H9 (cell line): ENCODE measurements at regions not wholly inside any gene's neighbourhood (a gene's known extent, or its start where the extent isn't known, plus 50 kb on each side); places are given as distances from the start of the nearest gene placed in this dataset.

Experiments used
- DNase-seq: peaks from one replicate; pipeline ENCODE4 v3.0.0-alpha.2; 2017
- H2AFZ ChIP-seq: one replicate; pipeline ENCODE4 v1.6.1; 2013; ENCODE audit warnings: mild to moderate bottlenecking, low read length, control low read depth, moderate library complexity
- H2AK5ac ChIP-seq: 2 replicates; pipeline ENCODE4 v1.6.1; 2013; ENCODE audit warnings: low read length, control low read depth, mixed read lengths; ENCODE audit not compliant: insufficient read length
- H2BK120ac ChIP-seq: one replicate; pipeline ENCODE4 v1.6.1; 2013; ENCODE audit warnings: low read depth, mild to moderate bottlenecking, low read length, control low read depth, inconsistent platforms; ENCODE audit not compliant: poor library complexity, severe bottlenecking
- H2BK12ac ChIP-seq: 2 replicates; pipeline ENCODE4 v1.6.1; 2013; ENCODE audit warnings: low read length, control low read depth, mixed read lengths, low read depth; ENCODE audit not compliant: insufficient read length
- H2BK15ac ChIP-seq: 2 replicates; pipeline ENCODE4 v1.6.1; 2013; ENCODE audit warnings: low read depth, low read length, control low read depth
- H2BK20ac ChIP-seq: one replicate; pipeline ENCODE4 v1.6.1; 2013; ENCODE audit warnings: low read depth, mild to moderate bottlenecking, low read length, control low read depth, inconsistent platforms; ENCODE audit not compliant: poor library complexity, severe bottlenecking
- H2BK5ac ChIP-seq: 2 replicates; pipeline ENCODE4 v1.6.1; 2013; ENCODE audit warnings: low read length, control low read depth, mixed read lengths; ENCODE audit not compliant: insufficient read length
- H3K14ac ChIP-seq: 2 replicates; pipeline ENCODE4 v1.6.1; 2013; ENCODE audit warnings: low read length, control low read depth; ENCODE audit not compliant: insufficient read depth
- H3K18ac ChIP-seq: 2 replicates; pipeline ENCODE4 v1.6.1; 2013; ENCODE audit warnings: low read depth, mild to moderate bottlenecking, mixed read lengths, low read length, control low read depth; ENCODE audit not compliant: insufficient read length
- H3K23ac ChIP-seq: 2 replicates; pipeline ENCODE4 v1.6.1; 2013; ENCODE audit warnings: low read length, control low read depth, mixed read lengths, low read depth; ENCODE audit not compliant: insufficient read length
- H3K23me2 ChIP-seq: 2 replicates; pipeline ENCODE4 v1.6.1; 2013; ENCODE audit warnings: low read depth, mild to moderate bottlenecking, mixed read lengths, low read length, control low read depth; ENCODE audit not compliant: insufficient read length, poor library complexity, severe bottlenecking
- H3K27ac ChIP-seq: 2 replicates; pipeline ENCODE4 v1.5.1; 2013; ENCODE audit warnings: low read length, control low read depth, mixed read lengths, low read depth; ENCODE audit not compliant: insufficient read length
- H3K27me3 ChIP-seq: 2 replicates; pipeline ENCODE4 v1.6.1; 2013; ENCODE audit warnings: low read length, control low read depth, inconsistent platforms; ENCODE audit not compliant: insufficient read depth
- H3K4ac ChIP-seq: 2 replicates; pipeline ENCODE4 v1.6.1; 2013; ENCODE audit warnings: low read depth, mild to moderate bottlenecking, control low read depth, inconsistent platforms, low read length, moderate library complexity
- H3K4me1 ChIP-seq: 2 replicates; pipeline ENCODE4 v1.6.1; 2013; ENCODE audit warnings: low read length, control low read depth, inconsistent platforms; ENCODE audit not compliant: insufficient read depth
- H3K4me2 ChIP-seq: 2 replicates; pipeline ENCODE4 v1.6.1; 2013; ENCODE audit warnings: low read length, control low read depth, mixed read lengths; ENCODE audit not compliant: insufficient read length, insufficient read depth
- H3K56ac ChIP-seq: 2 replicates; pipeline ENCODE4 v1.6.1; 2013; ENCODE audit warnings: low read depth, mild to moderate bottlenecking, mixed read lengths, low read length, control low read depth; ENCODE audit not compliant: insufficient read length
- H3K79me1 ChIP-seq: 2 replicates; pipeline ENCODE4 v1.6.1; 2013; ENCODE audit warnings: low read depth, mild to moderate bottlenecking, moderate library complexity, low read length, control low read depth, inconsistent platforms; ENCODE audit not compliant: insufficient read depth, poor library complexity, severe bottlenecking
- H3K79me2 ChIP-seq: 2 replicates; pipeline ENCODE4 v1.6.1; 2013; ENCODE audit warnings: low read length, control low read depth, inconsistent platforms; ENCODE audit not compliant: insufficient read depth
- H3K9ac ChIP-seq: 2 replicates; pipeline ENCODE4 v1.6.1; 2013; ENCODE audit warnings: low read length, control low read depth, mixed read lengths; ENCODE audit not compliant: insufficient read length; ENCODE audit errors: extremely low read depth
- H3K9me3 ChIP-seq: one replicate; pipeline ENCODE4 v1.6.1; 2013; ENCODE audit warnings: low read depth, low read length, inconsistent platforms; ENCODE audit not compliant: control insufficient read depth
- H3T11ph ChIP-seq: one replicate; pipeline ENCODE4 v1.6.1; 2013; ENCODE audit warnings: mild to moderate bottlenecking, low read length, control low read depth, inconsistent platforms
- H4K20me1 ChIP-seq: one replicate; pipeline ENCODE4 v1.6.1; 2013; ENCODE audit not compliant: control insufficient read depth, insufficient read length, insufficient read depth
- H4K5ac ChIP-seq: 2 replicates; pipeline ENCODE4 v1.6.1; 2013; ENCODE audit warnings: low read depth, mild to moderate bottlenecking, mixed read lengths, low read length, control low read depth; ENCODE audit not compliant: insufficient read length
- H4K8ac ChIP-seq: replicated peaks from 2 replicates; pipeline ENCODE4 v1.6.1; 2013; ENCODE audit warnings: low read length, control low read depth, mixed read lengths, low read depth; ENCODE audit not compliant: insufficient read length
- H4K91ac ChIP-seq: 2 replicates; pipeline ENCODE4 v1.6.1; 2013; ENCODE audit warnings: low read depth, mild to moderate bottlenecking, moderate library complexity, mixed read lengths, low read length, control low read depth; ENCODE audit not compliant: insufficient read length
- H3K27ac Mint-ChIP-seq, 3 experiments: 2 replicates in 2 of 3; 3 replicates in 1 of 3; pipeline ENCODE4 v1.8.0; 2020 to 2021; ENCODE audit warnings: mixed read lengths in 3 of 3, mild to moderate bottlenecking in 1 of 3, moderate library complexity in 1 of 3
- H3K27me3 Mint-ChIP-seq: 2 replicates; pipeline ENCODE4 v1.8.0; 2021; ENCODE audit warnings: low read depth, mild to moderate bottlenecking, moderate library complexity, mixed read lengths
- H3K36me3 Mint-ChIP-seq, 3 experiments: 2 replicates in 2 of 3; 3 replicates in 1 of 3; pipeline ENCODE4 v1.8.0; 2020 to 2021; ENCODE audit warnings: low read depth in 3 of 3, mixed read lengths in 3 of 3; ENCODE audit not compliant: insufficient read depth in 1 of 3
- H3K4me1 Mint-ChIP-seq, 2 experiments: 2 replicates each; pipeline ENCODE4 v1.8.0; 2020; ENCODE audit warnings: mixed read lengths in 2 of 2
- H3K4me3 Mint-ChIP-seq, 2 experiments: 2 replicates in 1 of 2; 3 replicates in 1 of 2; pipeline ENCODE4 v1.8.0; 2020 to 2021; ENCODE audit warnings: mild to moderate bottlenecking in 2 of 2, mixed read lengths in 2 of 2, moderate library complexity in 1 of 2
- H3K9me3 Mint-ChIP-seq, 2 experiments: 2 replicates in 1 of 2; 3 replicates in 1 of 2; pipeline ENCODE4 v1.8.0; 2020; ENCODE audit warnings: mild to moderate bottlenecking in 2 of 2, mixed read lengths in 2 of 2, moderate library complexity in 1 of 2
- CTCF ChIP-seq: fragments of 200-600 bp; sonication (generic); conservative IDR thresholded peaks from 3 replicates; pipeline ENCODE4 v1.8.0; 2021; ENCODE audit warnings: antibody characterized with exemption, mild to moderate bottlenecking
- WGBS: extraction: QIAGEN DNeasy Blood & Tissue Kit; methylation state at CpG from one replicate; pipeline ENCODE4 v1.1.7; 2013; ENCODE audit warnings: missing lambda C conversion rate, low lambda C conversion rate, mixed read lengths; ENCODE audit not compliant: insufficient read length; ENCODE audit errors: extremely low coverage; 5-methylcytosine and 5-hydroxymethylcytosine counted together

GRCh38 chr10:32120147-32120546, 63.9 kb upstream of the KIF5B start:
- H3K27me3 Mint-ChIP-seq = peaks cover 6% of the 10 kb centered on the region

More at GRCh38 chr10:32120147-32120546, 63.9 kb upstream of the KIF5B start:
- no peaks in the 10 kb centered on the region for H3K4me1 ChIP-seq
- Mint-ChIP-seq H3K36me3 (no peaks in the 10 kb centered on the region), H3K27ac (no peak overlapping the region), H3K4me1 (0 out of 4 replicates have a peak, but pooled peaks cover 0 to 2% of the 10 kb centered on the region in 2 experiments), H3K4me3 (no peak overlapping the region), H3K9me3 (no peaks in the 10 kb centered on the region; a peak in 3 of 5 replicates)
- H3K9ac ChIP-seq = no peak overlapping the region
- H3T11ph ChIP-seq = no peak overlapping the region
- H2AFZ ChIP-seq = no peak overlapping the region
- no peak overlapping the region for H2AK5ac ChIP-seq
- no peak for TF ChIP-seq CTCF
- H2BK120ac ChIP-seq = no peak overlapping the region
- H3K27me3 ChIP-seq = no peaks in the 10 kb centered on the region
- H3K18ac ChIP-seq = no peak overlapping the region
- H4K91ac ChIP-seq = no peak overlapping the region
- no peaks in the 10 kb centered on the region for H3K79me2 ChIP-seq
- H2BK20ac ChIP-seq = no peak overlapping the region
- no peak for DNase-seq
- no peak overlapping the region for H2BK12ac ChIP-seq
- H3K23ac ChIP-seq = no peak overlapping the region
- H3K14ac ChIP-seq = no peak overlapping the region
- H3K79me1 ChIP-seq = no peaks in the 10 kb centered on the region
- no CpG with 5 or more reads among the region's 3 CpGs for WGBS
- H3K27ac ChIP-seq = no peak overlapping the region
- no peak overlapping the region for H2BK15ac ChIP-seq
- H3K4me2 ChIP-seq = no peak overlapping the region
- H3K9me3 ChIP-seq = no peaks in the 10 kb centered on the region
- H2BK5ac ChIP-seq = no peak overlapping the region
- H4K5ac ChIP-seq = no peak overlapping the region
- H4K20me1 ChIP-seq = no peaks in the 10 kb centered on the region
- no peak overlapping the region for H3K56ac ChIP-seq
- H4K8ac ChIP-seq = no peak overlapping the region
- H3K23me2 ChIP-seq = no peaks in the 10 kb centered on the region
- no peak overlapping the region for H3K4ac ChIP-seq
